Smooth muscle cell (in vitro differentiated cells): ENCODE measurements at regions not wholly inside any gene's neighbourhood (a gene's known extent, or its start where the extent isn't known, plus 50 kb on each side); places are given as distances from the start of the nearest gene placed in this dataset.

Experiments used
- DNase-seq: peaks from one replicate; lab custom pipeline; 2025; ENCODE audit not compliant: unreplicated experiment; lab: John Stamatoyannopoulos, UW
- H2AFZ ChIP-seq: fragments of 200-600 bp; sonication (generic); 2 replicates; pipeline ENCODE4 v1.6.0; 2016; ENCODE audit warnings: antibody characterized with exemption, low read depth, mild to moderate bottlenecking
- H3F3A ChIP-seq: fragments of 200-600 bp; sonication (generic); 2 replicates; pipeline ENCODE4 v1.6.0; 2017; ENCODE audit warnings: antibody characterized with exemption, low read depth
- H3K27ac ChIP-seq: fragments of 200-600 bp; sonication (generic); 2 replicates; pipeline ENCODE4 v1.5.1; 2016; ENCODE audit warnings: low read depth, mild to moderate bottlenecking
- H3K27me3 ChIP-seq: fragments of 200-600 bp; sonication (generic); 2 replicates; pipeline ENCODE4 v1.6.1; 2016; ENCODE audit warnings: low read depth, mild to moderate bottlenecking
- H3K36me3 ChIP-seq: fragments of 200-600 bp; sonication (generic); 2 replicates; pipeline ENCODE4 v1.5.1; 2016; ENCODE audit warnings: low read depth
- H3K4me1 ChIP-seq: fragments of 200-600 bp; sonication (generic); 2 replicates; pipeline ENCODE4 v1.5.1; 2016; ENCODE audit warnings: low read depth
- H3K4me2 ChIP-seq: fragments of 200-600 bp; sonication (generic); 2 replicates; pipeline ENCODE4 v1.6.0; 2016; ENCODE audit warnings: mild to moderate bottlenecking
- H3K4me3 ChIP-seq: fragments of 200-600 bp; sonication (generic); 2 replicates; pipeline ENCODE4 v1.5.1; 2016; ENCODE audit warnings: mild to moderate bottlenecking
- H3K79me2 ChIP-seq: fragments of 200-600 bp; sonication (generic); 2 replicates; pipeline ENCODE4 v1.6.0; 2016; ENCODE audit warnings: low read depth, mild to moderate bottlenecking
- H3K9ac ChIP-seq: fragments of 200-600 bp; sonication (generic); 2 replicates; pipeline ENCODE4 v1.6.0; 2016; ENCODE audit warnings: low read depth
- H3K9me3 ChIP-seq: fragments of 200-600 bp; sonication (generic); replicated peaks from 2 replicates; pipeline ENCODE4 v1.5.1; 2016; ENCODE audit warnings: low read depth
- H4K20me1 ChIP-seq: fragments of 200-600 bp; sonication (generic); 2 replicates; pipeline ENCODE4 v1.6.0; 2016; ENCODE audit warnings: low read depth
- CTCF ChIP-seq: fragments of 200-600 bp; sonication (generic); IDR thresholded peaks from 2 replicates; pipeline ENCODE4 v1.5.1; 2017; ENCODE audit warnings: borderline replicate concordance, mild to moderate bottlenecking, antibody characterized with exemption; ENCODE audit not compliant: insufficient read depth, poor library complexity, severe bottlenecking
- WGBS: methylation state at CpG from one replicate; pipeline ENCODE4 v1.1.7; 2016; ENCODE audit warnings: low lambda C conversion rate; 5-methylcytosine and 5-hydroxymethylcytosine counted together

- Histone ChIP-seq H3K79me2 (no peaks in the 10 kb centered on the region), H3K4me1 (no peaks in the 10 kb centered on the region), H3K9me3 (no peaks in the 10 kb centered on the region), H2AFZ (no peak overlapping the region), H3K4me3 (no peak overlapping the region), H3K4me2 (no peak overlapping the region), H3K27ac (no peak overlapping the region), H3K9ac (no peak overlapping the region), H3K27me3 (no peaks in the 10 kb centered on the region), H4K20me1 (no peaks in the 10 kb centered on the region), H3F3A (no peaks in the 10 kb centered on the region), H3K36me3 (no peaks in the 10 kb centered on the region)
- no peak for TF ChIP-seq CTCF
- no peak for DNase-seq
- WGBS, result 68% methylated on average over 2 of the region's 2 CpGs
These were observed 683.5 kb downstream of the LIG4 start for GRCh38 chr13:107531816-107532215.

GRCh38 chr13:107531180-107531579, 684.2 kb downstream of the LIG4 start:
- H3K9me3 ChIP-seq, result no peaks in the 10 kb centered on the region
- H3K36me3 ChIP-seq, result no peaks in the 10 kb centered on the region
- no peak overlapping the region for H3K27ac ChIP-seq
- H3K4me3 ChIP-seq, result no peak overlapping the region
- no peak for DNase-seq
- TF ChIP-seq CTCF, result no peak
- no peaks in the 10 kb centered on the region for H4K20me1 ChIP-seq
- H3K27me3 ChIP-seq, result no peaks in the 10 kb centered on the region
- no peaks in the 10 kb centered on the region for H3F3A ChIP-seq
- no peaks in the 10 kb centered on the region for H3K4me1 ChIP-seq
- no peak overlapping the region for H2AFZ ChIP-seq
- no peaks in the 10 kb centered on the region for H3K79me2 ChIP-seq
- 89% methylated on average over 3 of the region's 3 CpGs for WGBS
- no peak overlapping the region for H3K9ac ChIP-seq
- no peak overlapping the region for H3K4me2 ChIP-seq

- no peak overlapping the region for H3K4me3 ChIP-seq
- no peaks in the 10 kb centered on the region for H3K27me3 ChIP-seq
- no peaks in the 10 kb centered on the region for H3K36me3 ChIP-seq
- H2AFZ ChIP-seq, result no peak overlapping the region
- H3K79me2 ChIP-seq, result no peaks in the 10 kb centered on the region
- H3K27ac ChIP-seq, result no peak overlapping the region
- H4K20me1 ChIP-seq, result no peaks in the 10 kb centered on the region
- no peaks in the 10 kb centered on the region for H3K9me3 ChIP-seq
- no peak overlapping the region for H3K4me2 ChIP-seq
- H3K9ac ChIP-seq, result no peak overlapping the region
- WGBS, result 88% methylated on average over 4 of the region's 4 CpGs
- H3K4me1 ChIP-seq, result no peaks in the 10 kb centered on the region
- no peak for DNase-seq
- no peaks in the 10 kb centered on the region for H3F3A ChIP-seq
- no peak for TF ChIP-seq CTCF
These were observed 686.3 kb downstream of the LIG4 start for GRCh38 chr13:107529035-107529434.

GRCh38 chr13:107518780-107519179, 696.6 kb downstream of the LIG4 start:
- no peak overlapping the region for H3K4me3 ChIP-seq
- no peaks in the 10 kb centered on the region for H4K20me1 ChIP-seq
- H3K9ac ChIP-seq, result no peak overlapping the region
- TF ChIP-seq CTCF, result no peak
- H2AFZ ChIP-seq, result no peak overlapping the region
- H3K4me2 ChIP-seq, result no peak overlapping the region
- 88% methylated on average over 4 of the region's 4 CpGs for WGBS
- H3K4me1 ChIP-seq, result peaks cover 4% of the 10 kb centered on the region
- H3K79me2 ChIP-seq, result no peaks in the 10 kb centered on the region
- no peaks in the 10 kb centered on the region for H3F3A ChIP-seq
- no peaks in the 10 kb centered on the region for H3K36me3 ChIP-seq
- H3K27ac ChIP-seq, result no peak overlapping the region
- H3K9me3 ChIP-seq, result no peaks in the 10 kb centered on the region
- no peaks in the 10 kb centered on the region for H3K27me3 ChIP-seq
- no peak for DNase-seq
